Thyroid gland (tissue), 4 donors: ENCODE measurements at regions not wholly inside any gene's neighbourhood (a gene's known extent, or its start where the extent isn't known, plus 50 kb on each side); places are given as distances from the start of the nearest gene placed in this dataset.

Experiments
- DNase-seq, 2 donors: peaks; one replicate each; pipeline ENCODE4 v3.0.0-alpha.2; 2019
- H3K27ac ChIP-seq, 3 donors: fragments of 200-600 bp; sonication (generic); 1 replicate in 2 of 3; 2 replicates in 1 of 3; pipeline ENCODE4 v1.5.1; 2016 to 2019; ENCODE audit warnings: mild to moderate bottlenecking in 1 of 3, moderate library complexity in 1 of 3
- H3K27me3 ChIP-seq: fragments of 200-600 bp; sonication (generic); one replicate; pipeline ENCODE4 v1.5.1; 2019
- H3K36me3 ChIP-seq, 2 donors: fragments of 200-600 bp; sonication (generic); one replicate each; pipeline ENCODE4 v1.5.1; 2016 to 2019
- H3K4me1 ChIP-seq, 2 donors: fragments of 200-600 bp; sonication (generic); one replicate each; pipeline ENCODE4 v1.5.1; 2017 to 2019
- H3K4me3 ChIP-seq, 3 donors: fragments of 200-600 bp; sonication (generic); replicated peaks in 1 of 3; 1 replicate in 2 of 3; 2 replicates in 1 of 3; pipeline ENCODE4 v1.5.1; 2016; ENCODE audit warnings: mild to moderate bottlenecking in 1 of 3
- H3K9me3 ChIP-seq: fragments of 200-600 bp; sonication (generic); one replicate; pipeline ENCODE4 v1.5.1; 2017
- CTCF ChIP-seq, 6 experiments: fragments of 200-600 bp in 3 of 6; fragments of 450-650 bp in 3 of 6; sonication (generic) in 3 of 6; IDR thresholded peaks; one replicate each; pipeline ENCODE4 v1.5.1; 2016 to 2019; ENCODE audit warnings: antibody characterized with exemption in 6 of 6, mild to moderate bottlenecking in 2 of 6, inconsistent platforms in 1 of 6, moderate library complexity in 1 of 6
- POLR2A ChIP-seq, 2 donors: fragments of 450-650 bp; IDR thresholded peaks; one replicate each; pipeline ENCODE4 v1.6.1; 2017; ENCODE audit warnings: antibody characterized with exemption in 2 of 2, mild to moderate bottlenecking in 2 of 2, moderate library complexity in 1 of 2
- WGBS, 2 donors: methylation state at CpG; one replicate each; pipeline ENCODE4 v1.1.5; 2017; 5-methylcytosine and 5-hydroxymethylcytosine counted together
- intact Hi-C: fragments of 100-400 bp; cut with DNase I; formaldehyde crosslinking; loops from one replicate; pipeline ENCODE4 v1.15.1; 2023

GRCh38 chr3:72577190-72577589 is 271.1 kb downstream of the SHQ1 start:
- Histone ChIP-seq H3K27me3 (no peaks in the 10 kb centered on the region), H3K27ac (no peak overlapping the region), H3K36me3 (no peaks in the 10 kb centered on the region), H3K4me3 (no peak overlapping the region), H3K9me3 (no peaks in the 10 kb centered on the region), H3K4me1 (no peaks in the 10 kb centered on the region)
- no peak for DNase-seq
- 95 to 98% methylated on average over 6 of the region's 6 CpGs for WGBS, 2 donors
- TF ChIP-seq CTCF (IDR thresholded peaks at IDR 0.05) (no peak), POLR2A (IDR thresholded peaks at IDR 0.05) (no peak)
- intact Hi-C loops: no loop called here

- no peak overlapping the region for H3K27ac ChIP-seq
- no peaks in the 10 kb centered on the region for H3K27me3 ChIP-seq
- 87 to 94% methylated on average over 5 of the region's 5 CpGs for WGBS, 2 donors
- no peaks in the 10 kb centered on the region for H3K36me3 ChIP-seq
- no peaks in the 10 kb centered on the region for H3K9me3 ChIP-seq
- intact Hi-C loops: no loop called here
- no peak for TF ChIP-seq CTCF (IDR thresholded peaks at IDR 0.05)
- TF ChIP-seq POLR2A (IDR thresholded peaks at IDR 0.05): no peak
- no peak for DNase-seq
- no peaks in the 10 kb centered on the region for H3K4me1 ChIP-seq
- H3K4me3 ChIP-seq: no peak overlapping the region
These were observed 271.7 kb downstream of the SHQ1 start for GRCh38 chr3:72576563-72576962.

- TF ChIP-seq CTCF (IDR thresholded peaks at IDR 0.05) (no peak), POLR2A (IDR thresholded peaks at IDR 0.05) (no peak)
- Histone ChIP-seq H3K36me3 (no peaks in the 10 kb centered on the region), H3K4me1 (no peaks in the 10 kb centered on the region), H3K27ac (no peak overlapping the region), H3K9me3 (no peaks in the 10 kb centered on the region), H3K4me3 (no peak overlapping the region), H3K27me3 (no peaks in the 10 kb centered on the region)
- intact Hi-C loops: no loop called here
- WGBS, 2 donors: 98 to 100% methylated on average over 1 of the region's 1 CpG
- no peak for DNase-seq
These were observed 274.1 kb downstream of the SHQ1 start for GRCh38 chr3:72574144-72574543.

- Histone ChIP-seq H3K27ac (no peak overlapping the region), H3K36me3 (no peaks in the 10 kb centered on the region), H3K27me3 (no peaks in the 10 kb centered on the region), H3K4me3 (no peak overlapping the region), H3K9me3 (no peaks in the 10 kb centered on the region), H3K4me1 (no peaks in the 10 kb centered on the region)
- intact Hi-C loops: no loop called here
- 90 to 95% methylated on average over 13 of the region's 13 CpGs for WGBS, 2 donors
- TF ChIP-seq POLR2A (IDR thresholded peaks at IDR 0.05) (no peak), CTCF (IDR thresholded peaks at IDR 0.05) (no peak)
- no peak for DNase-seq
These were observed 275.2 kb downstream of the SHQ1 start for GRCh38 chr3:72573051-72573450.

- Histone ChIP-seq H3K36me3 (no peaks in the 10 kb centered on the region), H3K4me3 (no peak overlapping the region), H3K4me1 (no peaks in the 10 kb centered on the region), H3K27me3 (no peaks in the 10 kb centered on the region), H3K9me3 (no peaks in the 10 kb centered on the region), H3K27ac (no peak overlapping the region)
- no peak for DNase-seq
- TF ChIP-seq CTCF (IDR thresholded peaks at IDR 0.05) (no peak), POLR2A (IDR thresholded peaks at IDR 0.05) (no peak)
- WGBS, 2 donors: 84 to 88% methylated on average over 19 of the region's 19 CpGs
- intact Hi-C loops: no loop called here
These were observed 275.7 kb downstream of the SHQ1 start for GRCh38 chr3:72572489-72573007.
